Heart right ventricle (tissue), 16 donors: ENCODE measurements at regions not wholly inside any gene's neighbourhood (a gene's known extent, or its start where the extent isn't known, plus 50 kb on each side); places are given as distances from the start of the nearest gene placed in this dataset.

Source experiments
- ATAC-seq, 8 donors: fragments of 200-7000 bp; cut with Tn5 transposase; one replicate each; pipeline ENCODE4 v1.9.1; 2020; ENCODE audit warnings: mild to moderate bottlenecking in 8 of 8, moderate library complexity in 8 of 8, moderate number of reproducible peaks in 1 of 8
- DNase-seq, 2 donors: peaks; one replicate each; pipeline ENCODE4 v3.0.0-alpha.2; 2020
- H3K27ac ChIP-seq, 10 donors: fragments of 200-600 bp; sonication (generic) in 2 of 10; one replicate each; pipeline versions ENCODE4 v1.5.0 to v1.8.0; 2020 to 2022; ENCODE audit warnings: mild to moderate bottlenecking in 3 of 10
- H3K27me3 ChIP-seq, 7 donors: fragments of 200-600 bp; one replicate each; pipeline ENCODE4 v1.8.0; 2021 to 2022; ENCODE audit warnings: mild to moderate bottlenecking in 2 of 7
- H3K36me3 ChIP-seq, 9 donors: fragments of 200-600 bp; sonication (generic) in 1 of 9; one replicate each; pipeline versions ENCODE4 v1.5.0 to v1.8.0; 2020 to 2022; ENCODE audit warnings: mild to moderate bottlenecking in 2 of 9
- H3K4me1 ChIP-seq, 9 donors: fragments of 200-600 bp; sonication (generic) in 1 of 9; one replicate each; pipeline versions ENCODE4 v1.5.0 to v1.8.0; 2020 to 2022; ENCODE audit warnings: mild to moderate bottlenecking in 4 of 9
- H3K4me3 ChIP-seq, 10 donors: fragments of 200-600 bp; sonication (generic) in 2 of 10; one replicate each; pipeline versions ENCODE4 v1.5.0 to v1.8.0; 2020 to 2022; ENCODE audit warnings: mild to moderate bottlenecking in 7 of 10, moderate library complexity in 2 of 10
- H3K9me3 ChIP-seq, 11 donors: fragments of 200-600 bp in 10 of 11; sonication (generic) in 2 of 11; one replicate each; pipeline versions ENCODE4 v1.5.0 to v1.8.0; 2013 to 2022; ENCODE audit warnings: mild to moderate bottlenecking in 2 of 11, control low read depth in 1 of 11, moderate library complexity in 1 of 11
- WGBS, 2 donors: extraction: QIAGEN DNeasy Blood & Tissue Kit; methylation state at CpG; one replicate each; pipeline ENCODE4 v1.1.7; 2013; ENCODE audit warnings: inconsistent platforms in 1 of 2; 5-methylcytosine and 5-hydroxymethylcytosine counted together
- intact Hi-C, 10 donors: fragments of 100-400 bp; cut with DNase I; formaldehyde crosslinking; loops; one replicate each; pipeline versions ENCODE4 v1.11.1 to v1.14.2; 2022
- TF ChIP-seq, protein P1 (sequence below), 9 donors: fragments of 200-600 bp; sonication (generic) in 2 of 9; IDR thresholded peaks; one replicate each; pipeline versions ENCODE4 v1.5.0 to v1.8.0; 2021 to 2022; ENCODE audit warnings: antibody characterized with exemption in 9 of 9, mild to moderate bottlenecking in 5 of 9, moderate library complexity in 1 of 9
- donor health status: Arrhythmogenic right ventricular cardiomyopathy.
- donor health status: ischemic (EF 13 %, LVEDD 7.1; RV severe dilation, severe dysfunction).
- donor health status: healthy with polysubstance abuse.
- donor health status: DM: no; HTN: yes; CAD: no.
- donor health status: DM: no; HTN: no; CAD: no.
- donor health status: ischemic (EF 25% LVEDD 6.9; RV normal size, moderate dysfunction).
- donor health status: ischemic (EF 25% LVEDD 5.7; RV mildly dilated, moderate dysfunction).
- donor health status: healthy.
- donor health status: DM: yes; HTN: yes; CAD: no.
- donor health status: Ischemic cardiomyopathy.
- donor health status: ischemic (EF 35%, LVEDD 5.7; RV mildly dilated, moderate dysfunction).
- donor health status: nonischemic (EF 11% LVEDD 7.7; RV severe dilation, severe dysfunction).
- donor health status: DM: yes; HTN: yes; CAD: no.
- donor health status: PGD.
- donor health status: ischemic (EF 29% LVEDD 5.4; RV normal size, mild dysfunction).
- donor health status: nonischemic (EF 23%, LVEDD 6.1; RV moderate dilation, normal function).

DNA sequence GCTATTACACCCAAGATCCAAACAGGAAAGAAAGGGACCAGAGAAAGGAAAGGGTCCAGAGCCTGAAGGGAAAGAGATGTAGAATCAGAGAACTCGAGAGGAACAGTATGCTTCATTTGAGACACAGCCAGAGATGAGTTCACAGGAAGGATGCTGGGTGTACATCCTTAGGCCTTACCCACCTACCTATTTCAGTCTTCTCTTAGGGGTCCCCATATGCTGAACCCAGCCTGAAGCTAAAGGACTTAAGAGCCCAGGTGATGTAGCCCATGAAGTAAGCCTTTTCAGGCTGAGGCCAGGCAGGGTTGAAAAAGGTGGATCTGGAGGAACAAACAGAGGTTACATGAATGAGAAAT, 338.0 kb upstream of the KCNH8 start:
- ATAC-seq: no peak
- H3K36me3 ChIP-seq: no peaks in the 10 kb centered on the region

DNA sequence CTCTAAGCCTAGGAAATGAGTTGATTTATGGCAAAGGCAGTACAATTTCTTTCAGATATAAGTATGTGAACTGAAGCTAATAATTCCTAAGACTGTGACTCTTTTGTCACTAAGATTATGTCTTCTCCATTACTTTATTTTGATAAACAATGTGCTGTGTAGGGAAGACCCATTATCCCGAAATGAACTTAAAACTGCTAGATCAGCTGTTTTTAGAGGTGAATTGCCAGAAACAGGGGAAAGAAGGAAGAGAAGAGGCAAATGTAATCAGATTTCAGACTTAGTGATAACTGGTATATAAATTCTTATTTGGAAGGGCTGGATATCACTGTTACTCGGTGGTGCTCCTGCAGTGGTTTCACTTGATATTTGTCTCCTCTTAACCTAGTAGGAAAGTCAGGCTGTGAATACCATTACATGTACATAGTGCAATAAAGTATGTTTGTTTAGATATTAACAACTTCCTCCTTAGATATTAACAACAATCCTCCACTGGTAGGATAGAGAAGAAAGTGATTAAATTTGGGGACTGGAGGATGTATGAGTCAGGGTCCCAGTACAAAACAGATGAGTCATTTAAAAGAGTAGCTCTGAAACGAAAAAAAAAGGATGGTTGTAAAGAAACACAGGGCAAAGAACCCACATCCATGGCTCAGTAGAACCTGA, 338.5 kb upstream of the KCNH8 start:
- H3K9me3 ChIP-seq: no peaks in the 10 kb centered on the region
- TF ChIP-seq, protein P1, sequence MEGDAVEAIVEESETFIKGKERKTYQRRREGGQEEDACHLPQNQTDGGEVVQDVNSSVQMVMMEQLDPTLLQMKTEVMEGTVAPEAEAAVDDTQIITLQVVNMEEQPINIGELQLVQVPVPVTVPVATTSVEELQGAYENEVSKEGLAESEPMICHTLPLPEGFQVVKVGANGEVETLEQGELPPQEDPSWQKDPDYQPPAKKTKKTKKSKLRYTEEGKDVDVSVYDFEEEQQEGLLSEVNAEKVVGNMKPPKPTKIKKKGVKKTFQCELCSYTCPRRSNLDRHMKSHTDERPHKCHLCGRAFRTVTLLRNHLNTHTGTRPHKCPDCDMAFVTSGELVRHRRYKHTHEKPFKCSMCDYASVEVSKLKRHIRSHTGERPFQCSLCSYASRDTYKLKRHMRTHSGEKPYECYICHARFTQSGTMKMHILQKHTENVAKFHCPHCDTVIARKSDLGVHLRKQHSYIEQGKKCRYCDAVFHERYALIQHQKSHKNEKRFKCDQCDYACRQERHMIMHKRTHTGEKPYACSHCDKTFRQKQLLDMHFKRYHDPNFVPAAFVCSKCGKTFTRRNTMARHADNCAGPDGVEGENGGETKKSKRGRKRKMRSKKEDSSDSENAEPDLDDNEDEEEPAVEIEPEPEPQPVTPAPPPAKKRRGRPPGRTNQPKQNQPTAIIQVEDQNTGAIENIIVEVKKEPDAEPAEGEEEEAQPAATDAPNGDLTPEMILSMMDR (IDR thresholded peaks at IDR 0.05): no peak
- intact Hi-C loops: no loop called here
- no peak overlapping the region for H3K27ac ChIP-seq
- no peaks in the 10 kb centered on the region for H3K4me1 ChIP-seq
- H3K27me3 ChIP-seq: no peaks in the 10 kb centered on the region
- ATAC-seq (no peak), DNase-seq (no peak)
- no peaks in the 10 kb centered on the region for H3K36me3 ChIP-seq
- WGBS, 2 donors: 52 to 55% methylated on average over 3 of the region's 3 CpGs
- no peak overlapping the region for H3K4me3 ChIP-seq

More for the DNA sequence above, 338.0 kb upstream of the KCNH8 start:
- intact Hi-C loops: no loop called here
- Histone ChIP-seq H3K27ac (no peak overlapping the region), H3K27me3 (no peaks in the 10 kb centered on the region), H3K4me3 (no peak overlapping the region), H3K9me3 (no peaks in the 10 kb centered on the region), H3K4me1 (no peaks in the 10 kb centered on the region)
- 61 to 64% methylated on average over 1 of the region's 1 CpG for WGBS, 2 donors
- no peak for DNase-seq
- TF ChIP-seq, protein P1 (IDR thresholded peaks at IDR 0.05): no peak

DNA sequence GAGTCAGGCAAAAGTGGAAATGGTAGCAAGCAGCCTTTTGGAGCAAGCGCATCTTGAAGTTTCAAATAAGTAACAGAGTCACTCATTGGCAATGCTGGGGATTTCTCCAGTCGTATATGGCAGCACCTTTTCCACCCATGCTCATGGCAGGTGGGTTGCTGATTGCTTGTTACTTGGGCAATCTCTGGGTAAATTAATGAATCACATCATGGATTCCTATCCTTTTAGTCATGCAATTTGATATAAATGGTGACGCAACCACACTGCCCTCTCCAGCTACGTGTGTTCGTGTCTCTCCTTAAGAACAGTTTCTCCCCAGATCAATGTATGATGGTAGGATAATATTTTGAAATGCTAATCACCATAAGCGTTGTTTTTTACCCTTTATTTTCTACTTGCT, 339.9 kb upstream of the KCNH8 start:
- TF ChIP-seq, protein P1 (IDR thresholded peaks at IDR 0.05): no peak
- Histone ChIP-seq H3K9me3 (no peaks in the 10 kb centered on the region), H3K27ac (no peak overlapping the region), H3K4me1 (no peaks in the 10 kb centered on the region), H3K27me3 (no peaks in the 10 kb centered on the region), H3K36me3 (no peaks in the 10 kb centered on the region), H3K4me3 (no peak overlapping the region)
- DNase-seq (no peak), ATAC-seq (no peak)
- WGBS, 2 donors: 85 to 88% methylated on average over 6 of the region's 6 CpGs
- intact Hi-C loops: no loop called here

DNA sequence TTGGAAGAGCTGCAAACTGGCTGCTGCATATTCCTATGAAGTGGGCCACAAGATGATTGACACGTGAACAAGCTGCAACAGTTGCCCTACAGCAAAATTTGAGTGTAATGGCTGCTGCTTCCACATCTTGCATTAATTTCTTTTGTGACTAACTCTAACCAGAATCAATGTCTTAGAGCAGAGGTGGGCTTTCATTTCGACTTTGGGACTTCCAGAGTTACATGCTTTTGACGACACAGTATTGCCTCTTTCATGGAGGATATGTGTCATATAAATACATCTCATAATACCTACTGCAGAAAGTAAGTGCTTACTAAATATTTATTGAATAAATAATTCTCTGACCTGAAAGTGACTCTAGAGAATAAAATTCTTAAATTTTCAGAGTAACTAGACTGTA, 340.7 kb upstream of the KCNH8 start:
- H3K27me3 ChIP-seq: no peaks in the 10 kb centered on the region
- H3K9me3 ChIP-seq: no peaks in the 10 kb centered on the region
- 68 to 72% methylated on average over 3 of the region's 3 CpGs for WGBS, 2 donors
- intact Hi-C loops: no loop called here
- no peaks in the 10 kb centered on the region for H3K4me1 ChIP-seq
- DNase-seq (no peak), ATAC-seq (no peak)
- no peaks in the 10 kb centered on the region for H3K36me3 ChIP-seq
- no peak overlapping the region for H3K4me3 ChIP-seq
- no peak overlapping the region for H3K27ac ChIP-seq
- TF ChIP-seq, protein P1 (IDR thresholded peaks at IDR 0.05): no peak
